ENCODE measurements at regions not wholly inside any gene's neighbourhood (a gene's known extent, or its start where the extent isn't known, plus 50 kb on each side); places are given as distances from the start of the nearest gene placed in this dataset.
A peak's percentile ranks its signal among the peaks of the same experiment; 100 is the strongest.

DNA sequence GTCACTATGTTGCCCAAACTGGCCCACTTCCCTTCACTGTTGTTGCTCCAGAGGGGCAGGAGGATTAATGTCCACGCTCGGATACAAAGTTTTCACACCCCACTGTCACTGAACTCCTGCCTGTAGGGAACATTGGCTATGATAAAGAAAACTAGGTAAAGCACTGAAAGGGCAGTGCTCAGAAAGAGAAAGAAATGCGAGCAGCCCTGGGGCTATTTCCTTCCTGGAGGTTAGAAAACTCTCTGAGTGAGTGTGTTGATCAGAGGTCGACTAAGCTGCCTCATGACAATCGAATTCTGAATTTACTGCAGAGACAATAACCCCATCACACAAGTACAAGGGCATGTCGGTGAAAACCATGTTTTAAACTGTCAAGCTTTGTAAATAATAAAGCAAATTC is 227.2 kb upstream of the PITRM1 start:
- TF ChIP-seq, protein P1, sequence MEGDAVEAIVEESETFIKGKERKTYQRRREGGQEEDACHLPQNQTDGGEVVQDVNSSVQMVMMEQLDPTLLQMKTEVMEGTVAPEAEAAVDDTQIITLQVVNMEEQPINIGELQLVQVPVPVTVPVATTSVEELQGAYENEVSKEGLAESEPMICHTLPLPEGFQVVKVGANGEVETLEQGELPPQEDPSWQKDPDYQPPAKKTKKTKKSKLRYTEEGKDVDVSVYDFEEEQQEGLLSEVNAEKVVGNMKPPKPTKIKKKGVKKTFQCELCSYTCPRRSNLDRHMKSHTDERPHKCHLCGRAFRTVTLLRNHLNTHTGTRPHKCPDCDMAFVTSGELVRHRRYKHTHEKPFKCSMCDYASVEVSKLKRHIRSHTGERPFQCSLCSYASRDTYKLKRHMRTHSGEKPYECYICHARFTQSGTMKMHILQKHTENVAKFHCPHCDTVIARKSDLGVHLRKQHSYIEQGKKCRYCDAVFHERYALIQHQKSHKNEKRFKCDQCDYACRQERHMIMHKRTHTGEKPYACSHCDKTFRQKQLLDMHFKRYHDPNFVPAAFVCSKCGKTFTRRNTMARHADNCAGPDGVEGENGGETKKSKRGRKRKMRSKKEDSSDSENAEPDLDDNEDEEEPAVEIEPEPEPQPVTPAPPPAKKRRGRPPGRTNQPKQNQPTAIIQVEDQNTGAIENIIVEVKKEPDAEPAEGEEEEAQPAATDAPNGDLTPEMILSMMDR (IDR thresholded peaks at IDR 0.05): no peak
- TF ChIP-seq POLR2A (IDR thresholded peaks at IDR 0.05): no peak
- WGBS, 2 donors: 51 to 62% methylated on average over 6 of the region's 6 CpGs
- Histone ChIP-seq H3K27me3 (no peaks in the 10 kb centered on the region), H3K4me3 (no peak overlapping the region), H3K9me3 (no peaks in the 10 kb centered on the region), H3K36me3 (ENCODE audit: low read depth, missing control alignments) (no peaks in the 10 kb centered on the region), H3K27ac (no peak overlapping the region), H3K4me1 (no peaks in the 10 kb centered on the region)
- intact Hi-C loops (cut with DNase I; ENCODE audit: low total_unique reads): no loop called here
- DNase-seq: no peak

DNA sequence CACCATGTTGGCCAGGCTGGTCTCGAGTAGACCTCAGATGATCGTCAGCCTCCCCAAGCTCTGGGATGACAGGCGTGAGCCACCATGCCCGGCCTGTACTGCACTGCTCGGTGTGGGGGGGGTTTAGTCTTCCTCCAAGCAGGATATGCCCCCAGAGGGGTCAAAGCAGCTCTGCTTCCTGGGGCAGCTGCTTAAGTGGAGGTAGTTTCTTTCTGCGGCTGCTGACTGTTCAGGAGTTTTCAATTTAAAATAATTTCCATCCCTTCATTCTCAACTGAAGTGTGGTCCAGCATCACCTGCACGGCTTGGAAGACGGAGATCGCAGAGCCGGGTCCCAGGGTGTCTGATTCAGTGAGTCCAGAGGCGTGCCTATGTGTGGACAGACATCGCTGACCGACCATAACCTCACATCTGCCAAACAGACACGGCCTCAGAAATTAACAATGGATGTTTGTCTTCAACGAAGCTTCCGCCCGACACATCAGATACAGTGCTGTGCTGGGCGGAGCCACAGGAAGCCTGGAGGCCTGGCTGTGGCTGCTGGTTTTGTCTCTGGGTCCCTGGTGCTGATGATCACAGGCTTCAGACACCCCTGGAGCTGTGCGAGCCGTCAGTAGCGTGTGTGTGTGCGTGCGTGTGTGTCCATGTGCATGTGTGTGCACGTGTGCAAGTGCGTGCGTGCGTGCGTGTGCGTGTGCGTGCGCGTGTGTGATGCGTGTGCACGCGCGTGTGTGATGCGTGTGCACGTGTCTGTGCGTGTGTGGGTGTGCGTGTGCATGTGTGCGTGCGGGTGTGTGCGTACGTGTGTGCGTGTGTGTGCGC is 226.5 kb upstream of the PITRM1 start:
- no peak for TF ChIP-seq POLR2A (IDR thresholded peaks at IDR 0.05)
- TF ChIP-seq, protein P1 (IDR thresholded peaks at IDR 0.05): no peak
- Histone ChIP-seq H3K4me1 (no peaks in the 10 kb centered on the region), H3K4me3 (no peak overlapping the region), H3K27ac (no peak overlapping the region), H3K9me3 (no peaks in the 10 kb centered on the region), H3K36me3 (ENCODE audit: low read depth, missing control alignments) (no peaks in the 10 kb centered on the region), H3K27me3 (no peaks in the 10 kb centered on the region)
- WGBS, 2 donors: 65 to 76% methylated on average over 46 of the region's 46 CpGs
- intact Hi-C loops (cut with DNase I; ENCODE audit: low total_unique reads): no loop called here
- peak; percentile 83 for DNase-seq

DNA sequence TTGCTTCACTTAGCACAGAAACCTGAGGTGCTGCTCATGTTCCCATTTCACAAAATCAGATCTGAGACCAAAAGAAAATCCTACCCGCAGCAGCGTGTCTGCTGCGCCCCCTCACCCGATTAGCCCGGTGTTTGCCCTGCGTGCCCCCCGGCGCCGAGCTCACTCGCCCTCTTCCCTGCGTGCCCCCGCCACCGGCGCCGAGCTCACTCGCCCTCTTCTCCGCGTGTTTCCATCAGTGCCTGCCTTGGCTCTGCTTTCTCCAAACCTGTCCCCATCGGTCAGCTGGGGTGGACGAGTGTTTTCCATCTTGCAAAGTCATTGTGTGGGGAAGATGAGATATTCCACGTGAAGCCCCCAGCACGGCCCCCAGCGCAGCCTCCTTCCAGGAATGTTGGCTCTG is 225.3 kb upstream of the PITRM1 start:
- H3K9me3 ChIP-seq: no peaks in the 10 kb centered on the region
- intact Hi-C loops (cut with DNase I; ENCODE audit: low total_unique reads): no loop called here
- no peaks in the 10 kb centered on the region for H3K27me3 ChIP-seq
- H3K4me3 ChIP-seq: no peak overlapping the region
- TF ChIP-seq, protein P1 (IDR thresholded peaks at IDR 0.05): no peak
- TF ChIP-seq POLR2A (IDR thresholded peaks at IDR 0.05): no peak
- no peak for DNase-seq
- no peaks in the 10 kb centered on the region for H3K36me3 ChIP-seq (ENCODE audit: low read depth, missing control alignments)
- WGBS, 2 donors: 71 to 94% methylated on average over 21 to 23 of the region's 23 CpGs
- no peaks in the 10 kb centered on the region for H3K4me1 ChIP-seq
- no peak overlapping the region for H3K27ac ChIP-seq

DNA sequence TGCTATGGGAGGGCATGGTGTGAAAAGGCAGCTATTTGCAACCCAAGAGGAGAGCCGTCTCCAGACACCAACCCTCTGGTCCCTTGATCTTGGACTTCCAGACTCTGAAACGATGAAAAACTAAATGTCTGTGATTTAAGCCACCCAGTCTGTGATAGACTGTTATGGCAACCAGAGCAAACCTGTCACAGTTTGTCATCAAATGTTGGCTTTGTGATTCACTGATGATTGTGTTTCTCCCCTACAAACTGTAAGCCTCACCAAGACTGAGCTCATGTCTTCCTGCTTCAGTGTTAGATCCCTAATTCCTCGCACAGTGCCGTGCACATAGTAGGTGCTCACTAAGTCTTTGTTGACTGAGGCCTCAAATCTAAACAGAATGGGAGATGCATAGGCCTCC is 224.6 kb upstream of the PITRM1 start:
- Histone ChIP-seq H3K4me3 (no peak overlapping the region), H3K36me3 (ENCODE audit: low read depth, missing control alignments) (no peaks in the 10 kb centered on the region), H3K4me1 (no peaks in the 10 kb centered on the region), H3K9me3 (no peaks in the 10 kb centered on the region), H3K27me3 (no peaks in the 10 kb centered on the region), H3K27ac (no peak overlapping the region)
- WGBS, 2 donors: 83 to 87% methylated on average over 4 of the region's 4 CpGs
- intact Hi-C loops (cut with DNase I; ENCODE audit: low total_unique reads): no loop called here
- TF ChIP-seq, protein P1 (IDR thresholded peaks at IDR 0.05): no peak
- TF ChIP-seq POLR2A (IDR thresholded peaks at IDR 0.05): no peak
- no peak for DNase-seq

DNA sequence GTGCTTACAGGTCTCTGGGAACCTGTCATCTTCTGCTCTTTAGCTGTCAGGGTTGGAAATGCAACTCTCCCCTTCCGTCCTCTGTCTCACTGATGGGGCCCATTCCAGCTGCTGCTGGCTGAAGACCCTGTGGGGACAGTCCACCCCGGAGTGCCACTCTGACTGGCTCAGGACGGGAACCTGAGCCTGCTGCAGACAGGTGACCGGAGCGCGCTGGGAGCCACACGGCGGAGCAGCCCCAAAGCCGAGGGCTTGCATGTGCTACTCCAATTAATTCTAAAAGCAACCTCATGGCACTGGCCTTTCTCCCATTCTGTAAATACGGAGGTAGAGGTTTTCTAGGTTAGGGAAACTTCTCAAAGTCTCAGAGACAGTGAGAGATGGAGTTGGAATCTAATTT is 223.5 kb upstream of the PITRM1 start:
- no peaks in the 10 kb centered on the region for H3K4me1 ChIP-seq
- no peaks in the 10 kb centered on the region for H3K9me3 ChIP-seq
- H3K4me3 ChIP-seq: no peak overlapping the region
- WGBS, 2 donors: 89 to 94% methylated on average over 9 to 10 of the region's 10 CpGs
- intact Hi-C loops (cut with DNase I; ENCODE audit: low total_unique reads): no loop called here
- H3K36me3 ChIP-seq (ENCODE audit: low read depth, missing control alignments): no peaks in the 10 kb centered on the region
- H3K27me3 ChIP-seq: no peaks in the 10 kb centered on the region
- H3K27ac ChIP-seq: no peak overlapping the region
- no peak for DNase-seq
- no peak for TF ChIP-seq POLR2A (IDR thresholded peaks at IDR 0.05)
- TF ChIP-seq, protein P1 (IDR thresholded peaks at IDR 0.05): no peak
